Gastroesophageal sphincter (tissue), 3 donors: ENCODE measurements at regions not wholly inside any gene's neighbourhood (a gene's known extent, or its start where the extent isn't known, plus 50 kb on each side); places are given as distances from the start of the nearest gene placed in this dataset.

Source experiments
- CTCF ChIP-seq, 4 experiments: fragments of 200-600 bp in 2 of 4; fragments of 450-650 bp in 2 of 4; sonication (generic) in 1 of 4; IDR thresholded peaks; one replicate each; pipeline ENCODE4 v1.5.1; 2017 to 2019; ENCODE audit warnings: antibody characterized with exemption in 4 of 4, mild to moderate bottlenecking in 2 of 4, moderate library complexity in 2 of 4
- POLR2A ChIP-seq, 2 donors: fragments of 450-650 bp; IDR thresholded peaks; one replicate each; pipeline ENCODE4 v1.6.1; 2017; ENCODE audit warnings: antibody characterized with exemption in 2 of 2, mild to moderate bottlenecking in 2 of 2, moderate library complexity in 1 of 2
- POLR2AphosphoS5 ChIP-seq: sonication (generic); formaldehyde crosslinking; IDR thresholded peaks from one replicate; pipeline ENCODE4 v1.6.1; 2017; ENCODE audit warnings: antibody characterized with exemption

DNA sequence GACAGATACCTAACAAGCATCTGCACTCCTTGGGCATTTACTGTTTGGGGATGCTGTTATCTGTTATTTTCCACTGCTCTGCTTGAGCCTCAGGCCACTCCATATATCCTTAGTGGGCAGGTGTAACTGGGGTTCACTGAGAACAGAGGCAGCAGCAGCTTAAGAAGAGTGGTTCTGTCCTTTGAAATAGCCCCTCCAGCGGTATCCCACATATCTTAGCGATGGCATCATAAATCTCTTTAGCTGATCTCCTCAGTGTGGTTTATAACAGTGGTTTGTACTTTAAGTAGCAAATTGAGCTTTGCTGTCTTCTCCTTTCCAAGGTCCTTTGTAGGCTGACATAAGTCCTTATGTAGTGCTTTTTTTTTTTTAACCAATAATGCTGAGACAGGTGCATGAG is 79.7 kb upstream of the RPRM start:
- TF ChIP-seq CTCF (IDR thresholded peaks at IDR 0.05) (no peak), POLR2AphosphoS5 (no peak), POLR2A (IDR thresholded peaks at IDR 0.05) (no peak)
